DOHH2 (cell line): ENCODE measurements at regions not wholly inside any gene's neighbourhood (a gene's known extent, or its start where the extent isn't known, plus 50 kb on each side); places are given as distances from the start of the nearest gene placed in this dataset.

Experiments
- H3F3A ChIP-seq: fragments of 200-600 bp; sonication (generic), shearing (Covaris generic); 2 replicates; pipeline ENCODE4 v1.6.0; 2016; ENCODE audit warnings: antibody characterized with exemption, mild to moderate bottlenecking; ENCODE audit not compliant: control insufficient read depth, insufficient read depth
- H3K27ac ChIP-seq: fragments of 200-600 bp; sonication (generic); 2 replicates; pipeline ENCODE4 v1.5.1; 2014; ENCODE audit warnings: low read depth, mild to moderate bottlenecking, low read length, moderate library complexity
- H3K27me3 ChIP-seq: fragments of 200-600 bp; sonication (generic); 2 replicates; pipeline ENCODE4 v1.6.1; 2014; ENCODE audit warnings: mild to moderate bottlenecking, low read length, mixed read lengths; ENCODE audit not compliant: control insufficient read depth
- H3K36me3 ChIP-seq: fragments of 200-600 bp; sonication (generic); 2 replicates; pipeline ENCODE4 v1.6.1; 2014; ENCODE audit warnings: mild to moderate bottlenecking, low read length, moderate library complexity, mixed read lengths; ENCODE audit not compliant: control insufficient read depth
- H3K4me1 ChIP-seq: fragments of 200-600 bp; sonication (generic); 2 replicates; pipeline ENCODE4 v1.6.1; 2014; ENCODE audit warnings: mild to moderate bottlenecking, low read length, mixed read lengths; ENCODE audit not compliant: control insufficient read depth
- H3K4me2 ChIP-seq: fragments of 200-600 bp; sonication (generic); 2 replicates; pipeline ENCODE4 v1.6.0; 2014; ENCODE audit warnings: mild to moderate bottlenecking, low read length, moderate library complexity
- H3K4me3 ChIP-seq: fragments of 200-600 bp; sonication (generic); 2 replicates; pipeline ENCODE4 v1.5.1; 2014; ENCODE audit warnings: mild to moderate bottlenecking, low read length, mixed read lengths
- H3K79me2 ChIP-seq: fragments of 200-600 bp; sonication (generic); 2 replicates; pipeline ENCODE4 v1.6.1; 2014; ENCODE audit warnings: mild to moderate bottlenecking, low read length, mixed read lengths; ENCODE audit not compliant: control insufficient read depth
- H3K9me2 ChIP-seq: fragments of 200-600 bp; sonication (generic); replicated peaks from 2 replicates; pipeline ENCODE4 v1.6.1; 2014; ENCODE audit warnings: mild to moderate bottlenecking, low read length, mixed read lengths; ENCODE audit not compliant: control insufficient read depth
- H3K9me3 ChIP-seq: fragments of 200-600 bp; sonication (generic); 2 replicates; pipeline ENCODE4 v1.6.1; 2014; ENCODE audit warnings: antibody characterized with exemption, low read length, mixed read lengths; ENCODE audit not compliant: control insufficient read depth, insufficient read depth
- H4K20me1 ChIP-seq: fragments of 200-600 bp; sonication (generic); 2 replicates; pipeline ENCODE4 v1.6.0; 2014; ENCODE audit warnings: low read depth, mild to moderate bottlenecking, antibody characterized with exemption, low read length, moderate library complexity; ENCODE audit not compliant: control insufficient read depth, insufficient read depth
- EZH2phosphoT487 ChIP-seq: fragments of 200-600 bp; sonication (generic); IDR thresholded peaks from 2 replicates; pipeline ENCODE4 v1.6.1; 2017; ENCODE audit warnings: borderline replicate concordance, mild to moderate bottlenecking, antibody characterized with exemption, low read length, moderate library complexity, mixed read lengths
- TF ChIP-seq, protein P1 (sequence below): fragments of 200-600 bp; sonication (generic); IDR thresholded peaks from one replicate; pipeline ENCODE4 v1.5.1; 2014; ENCODE audit warnings: antibody characterized with exemption, mild to moderate bottlenecking, low read depth, low read length; ENCODE audit not compliant: poor library complexity, severe bottlenecking

DNA sequence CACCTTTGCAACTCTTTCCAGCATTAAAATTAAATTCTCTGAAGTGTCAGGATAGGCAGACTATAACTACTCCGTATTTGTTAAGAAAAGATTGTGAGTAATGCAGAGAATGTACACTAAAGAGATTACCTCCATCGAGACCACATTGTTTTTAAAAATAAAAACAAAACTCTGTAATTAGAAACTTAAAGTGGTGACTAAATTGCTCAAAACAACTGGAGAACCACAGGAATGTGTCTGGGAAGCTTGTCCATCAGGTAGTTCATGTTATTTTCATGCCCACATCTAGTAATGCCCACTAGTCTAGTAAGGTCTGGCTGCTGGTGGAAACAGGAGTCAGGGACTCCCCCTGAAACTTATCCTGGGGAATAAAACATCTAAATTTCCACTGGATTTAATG is 103.0 kb upstream of the FOXQ1 start:
- no peak for TF ChIP-seq EZH2phosphoT487
- TF ChIP-seq, protein P1, sequence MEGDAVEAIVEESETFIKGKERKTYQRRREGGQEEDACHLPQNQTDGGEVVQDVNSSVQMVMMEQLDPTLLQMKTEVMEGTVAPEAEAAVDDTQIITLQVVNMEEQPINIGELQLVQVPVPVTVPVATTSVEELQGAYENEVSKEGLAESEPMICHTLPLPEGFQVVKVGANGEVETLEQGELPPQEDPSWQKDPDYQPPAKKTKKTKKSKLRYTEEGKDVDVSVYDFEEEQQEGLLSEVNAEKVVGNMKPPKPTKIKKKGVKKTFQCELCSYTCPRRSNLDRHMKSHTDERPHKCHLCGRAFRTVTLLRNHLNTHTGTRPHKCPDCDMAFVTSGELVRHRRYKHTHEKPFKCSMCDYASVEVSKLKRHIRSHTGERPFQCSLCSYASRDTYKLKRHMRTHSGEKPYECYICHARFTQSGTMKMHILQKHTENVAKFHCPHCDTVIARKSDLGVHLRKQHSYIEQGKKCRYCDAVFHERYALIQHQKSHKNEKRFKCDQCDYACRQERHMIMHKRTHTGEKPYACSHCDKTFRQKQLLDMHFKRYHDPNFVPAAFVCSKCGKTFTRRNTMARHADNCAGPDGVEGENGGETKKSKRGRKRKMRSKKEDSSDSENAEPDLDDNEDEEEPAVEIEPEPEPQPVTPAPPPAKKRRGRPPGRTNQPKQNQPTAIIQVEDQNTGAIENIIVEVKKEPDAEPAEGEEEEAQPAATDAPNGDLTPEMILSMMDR = no peak
- no peaks in the 10 kb centered on the region for H3K79me2 ChIP-seq
- no peaks in the 10 kb centered on the region for H3K9me2 ChIP-seq
- H3K4me3 ChIP-seq = no peak overlapping the region
- H4K20me1 ChIP-seq = no peaks in the 10 kb centered on the region
- no peaks in the 10 kb centered on the region for H3F3A ChIP-seq
- H3K4me1 ChIP-seq = no peaks in the 10 kb centered on the region
- no peak overlapping the region for H3K4me2 ChIP-seq
- no peak overlapping the region for H3K27ac ChIP-seq
- no peaks in the 10 kb centered on the region for H3K36me3 ChIP-seq
- no peaks in the 10 kb centered on the region for H3K27me3 ChIP-seq
- no peaks in the 10 kb centered on the region for H3K9me3 ChIP-seq

DNA sequence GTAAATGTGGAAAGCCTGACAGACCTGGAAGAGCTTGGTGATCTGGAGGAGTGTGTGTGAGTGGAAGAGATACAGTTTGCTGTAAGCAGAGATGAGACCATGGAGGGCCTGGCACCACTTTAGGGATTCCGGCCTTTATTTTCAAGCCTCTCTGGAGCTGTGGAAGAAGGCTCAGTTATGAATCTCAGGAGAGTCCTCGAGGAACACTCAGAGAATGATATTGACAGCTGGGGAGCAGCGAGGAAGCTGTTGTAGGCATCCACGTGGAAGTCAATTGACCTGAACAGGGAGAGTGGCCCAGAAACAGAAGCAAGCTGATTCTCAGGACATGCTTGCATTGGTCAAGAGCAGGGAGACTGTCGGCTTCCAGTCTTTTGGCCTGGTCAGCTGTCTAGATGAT is 108.4 kb upstream of the FOXQ1 start:
- no peak overlapping the region for H3K27ac ChIP-seq
- H3K4me2 ChIP-seq = no peak overlapping the region
- no peaks in the 10 kb centered on the region for H3K4me1 ChIP-seq
- no peaks in the 10 kb centered on the region for H4K20me1 ChIP-seq
- H3F3A ChIP-seq = no peaks in the 10 kb centered on the region
- no peaks in the 10 kb centered on the region for H3K36me3 ChIP-seq
- no peaks in the 10 kb centered on the region for H3K79me2 ChIP-seq
- no peaks in the 10 kb centered on the region for H3K9me3 ChIP-seq
- TF ChIP-seq, protein P1 = no peak
- TF ChIP-seq EZH2phosphoT487 = no peak
- H3K4me3 ChIP-seq = no peak overlapping the region
- H3K27me3 ChIP-seq = no peaks in the 10 kb centered on the region
- H3K9me2 ChIP-seq = no peaks in the 10 kb centered on the region

DNA sequence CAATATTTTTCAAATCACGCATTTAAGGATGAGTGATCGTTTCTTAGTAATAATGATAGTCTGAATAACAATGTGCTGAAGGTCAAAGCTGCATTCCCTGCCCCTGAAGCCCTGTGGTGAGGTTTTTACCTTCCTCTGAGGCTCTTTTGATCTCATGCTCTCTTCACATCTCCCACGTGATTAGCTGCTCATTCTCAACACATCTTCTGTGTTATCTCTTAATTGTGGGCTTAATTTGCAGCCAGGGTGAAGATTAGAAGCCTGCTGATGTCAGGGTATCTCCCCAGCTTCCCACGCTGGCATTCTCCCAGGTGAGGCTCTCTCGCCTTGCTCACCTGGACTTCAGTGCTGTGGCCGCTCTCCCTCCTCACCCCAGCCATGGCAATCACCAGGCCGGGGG is 109.7 kb upstream of the FOXQ1 start:
- TF ChIP-seq, protein P1 = no peak
- TF ChIP-seq EZH2phosphoT487 = no peak

More for the DNA sequence above, 109.7 kb upstream of the FOXQ1 start:
- Histone ChIP-seq H3K4me2 (no peak overlapping the region), H3K4me1 (no peaks in the 10 kb centered on the region), H3K79me2 (no peaks in the 10 kb centered on the region), H3K9me2 (no peaks in the 10 kb centered on the region), H3F3A (no peaks in the 10 kb centered on the region), H3K9me3 (no peaks in the 10 kb centered on the region), H3K27ac (no peak overlapping the region), H3K36me3 (no peaks in the 10 kb centered on the region), H4K20me1 (no peaks in the 10 kb centered on the region), H3K4me3 (no peak overlapping the region), H3K27me3 (no peaks in the 10 kb centered on the region)
